ENCODE measurements at regions not wholly inside any gene's neighbourhood (a gene's known extent, or its start where the extent isn't known, plus 50 kb on each side); places are given as distances from the start of the nearest gene placed in this dataset.
"Not testable (repeated sequence)": the region's sequence is repeated elsewhere in the genome, so short reads cannot be mapped to it uniquely, and the experiment has no call there.

DNA sequence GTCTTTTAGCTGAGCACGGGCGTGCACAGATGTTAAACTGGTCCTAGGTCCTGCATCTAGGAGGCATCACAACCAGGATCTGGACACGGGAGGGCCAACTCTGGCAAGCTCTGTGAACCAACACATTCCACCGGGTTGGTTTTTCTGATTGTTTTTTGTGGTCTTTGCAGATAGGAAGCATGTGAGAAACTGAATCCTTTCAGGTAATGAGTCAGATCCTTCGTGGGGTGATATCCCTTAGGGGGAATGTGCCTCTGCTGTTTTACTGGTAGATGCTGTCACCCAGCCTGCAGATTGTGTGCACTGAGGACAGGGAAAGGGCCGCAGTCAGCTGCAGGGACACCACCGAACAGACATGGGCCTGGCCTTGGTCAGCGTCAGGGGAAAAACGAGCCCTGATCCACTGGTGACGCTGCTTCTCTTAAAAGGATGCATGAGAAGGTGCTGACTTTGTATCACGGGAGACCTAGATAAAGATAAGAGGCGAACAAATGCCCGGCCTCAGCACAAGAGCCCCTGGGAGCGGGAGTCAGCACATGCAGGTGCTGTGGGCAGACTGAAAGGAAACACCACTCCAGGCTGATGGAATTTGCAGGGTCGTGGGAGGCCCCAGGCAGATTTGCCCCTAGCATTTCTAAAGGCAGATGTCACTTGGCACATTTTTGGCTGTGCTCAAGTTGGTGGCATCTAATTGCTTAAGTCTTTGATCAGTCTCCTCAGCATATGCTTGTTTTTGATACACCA lies 51.1 kb downstream of the DOP1B start:
- no peak for DNase-seq (ENCODE audit: low read depth in 2 of 3, low spot score in 1 of 3)

- DNase-seq (ENCODE audit: low read depth in 2 of 3, low spot score in 1 of 3), result no peak
These were observed 51.8 kb downstream of the DOP1B start for GRCh38 chr21:36208326-36209013.

GRCh38 chr21:36209626-36210171 lies 53.1 kb downstream of the DOP1B start:
- DNase-seq (ENCODE audit: low read depth in 2 of 3, low spot score in 1 of 3), result peak in 2 of 3 donors; percentile 12 to 29

- DNase-seq (ENCODE audit: low read depth in 2 of 3, low spot score in 1 of 3), result no peak
These were observed 54.4 kb downstream of the DOP1B start for GRCh38 chr21:36210779-36211659.

GRCh38 chr21:36211660-36212512 lies 55.3 kb downstream of the DOP1B start:
- no peak for DNase-seq (ENCODE audit: low read depth in 2 of 3, low spot score in 1 of 3)

- DNase-seq (ENCODE audit: low read depth in 2 of 3, low spot score in 1 of 3), result no peak
These were observed 55.8 kb downstream of the DOP1B start for GRCh38 chr21:36212513-36212780.

GRCh38 chr21:36214561-36214960 lies 57.9 kb downstream of the DOP1B start:
- DNase-seq (ENCODE audit: low read depth in 2 of 3, low spot score in 1 of 3), result no peak

DNA sequence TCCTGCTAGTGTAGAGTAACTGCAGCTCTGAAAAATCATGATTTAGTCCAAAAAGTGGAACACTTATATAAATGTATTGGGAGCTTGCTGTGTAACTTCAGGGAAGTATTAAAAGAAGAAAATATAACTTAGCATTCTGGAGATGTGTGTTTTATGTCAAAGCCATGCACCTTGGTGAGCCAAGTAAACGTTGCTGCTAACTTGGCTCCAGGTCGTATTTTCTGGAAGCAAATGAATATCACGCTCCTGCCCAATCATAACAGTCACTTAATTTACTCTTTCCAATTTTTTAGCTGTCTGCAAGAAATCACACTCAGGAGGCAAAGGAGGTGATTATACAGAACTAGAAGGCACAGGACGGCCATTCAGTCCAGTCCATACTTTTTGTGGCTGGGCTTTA lies 61.1 kb downstream of the DOP1B start:
- DNase-seq (ENCODE audit: low read depth in 2 of 3, low spot score in 1 of 3), result no peak

- DNase-seq (ENCODE audit: low read depth in 2 of 3, low spot score in 1 of 3), result no peak
These were observed 62.1 kb downstream of the DOP1B start for GRCh38 chr21:36218691-36219090.

- DNase-seq (ENCODE audit: low read depth in 2 of 3, low spot score in 1 of 3), result no peak
These were observed 66.8 kb downstream of the DOP1B start for GRCh38 chr21:36223451-36223850.

DNA sequence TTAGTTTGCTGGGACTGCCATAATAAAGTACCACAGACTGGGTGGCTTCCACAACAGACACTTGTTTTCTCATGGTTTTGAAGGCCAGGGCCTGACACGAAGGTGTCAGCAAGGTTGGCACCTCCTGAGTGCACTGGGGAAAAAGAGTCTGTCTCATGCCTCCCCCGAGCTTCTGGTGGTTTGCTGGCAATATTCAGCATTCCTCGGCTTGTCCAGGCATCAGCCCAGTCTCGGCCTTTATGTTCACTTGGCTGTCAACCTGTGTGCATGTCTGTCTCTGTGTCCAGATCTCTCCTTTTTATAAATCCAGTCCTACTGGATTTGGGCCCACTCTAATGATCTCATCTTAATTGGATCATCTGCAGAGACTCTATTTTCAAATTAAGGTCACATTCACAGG lies 72.6 kb downstream of the DOP1B start:
- no peak for DNase-seq (ENCODE audit: low read depth in 2 of 3, low spot score in 1 of 3)

GRCh38 chr21:36231444-36231843 lies 74.8 kb downstream of the DOP1B start:
- DNase-seq (ENCODE audit: low read depth in 2 of 3, low spot score in 1 of 3), result not testable (repeated sequence)

GRCh38 chr21:36232641-36233040 lies 76.0 kb downstream of the DOP1B start:
- no peak for DNase-seq (ENCODE audit: low read depth in 2 of 3, low spot score in 1 of 3)

- no peak for DNase-seq (ENCODE audit: low read depth in 2 of 3, low spot score in 1 of 3)
These were observed 78.5 kb downstream of the DOP1B start for GRCh38 chr21:36235058-36235582.

GRCh38 chr21:36236052-36236730 lies 79.6 kb downstream of the DOP1B start:
- no peak for DNase-seq (ENCODE audit: low read depth in 2 of 3, low spot score in 1 of 3)

DNA sequence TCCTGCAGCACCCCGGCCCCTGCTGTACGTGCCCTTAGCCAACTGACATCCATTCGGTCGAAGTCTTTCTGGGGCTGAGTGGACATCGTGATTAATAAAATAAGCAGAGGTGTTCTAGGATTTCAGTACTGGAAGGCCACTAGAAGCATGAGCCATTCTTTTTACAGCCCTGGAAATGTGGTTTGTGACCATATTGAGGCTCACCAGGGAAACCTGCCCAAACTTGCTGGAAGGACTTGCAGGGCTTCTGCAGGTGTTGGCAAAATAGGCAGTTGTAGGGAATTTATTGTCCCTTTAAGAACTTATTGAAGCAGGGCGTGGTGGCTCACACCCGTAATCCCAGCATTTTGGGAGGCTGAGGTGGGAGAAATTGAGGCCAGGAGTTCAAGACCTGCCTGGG lies 80.8 kb downstream of the DOP1B start:
- DNase-seq (ENCODE audit: low read depth in 2 of 3, low spot score in 1 of 3), result no peak

- no peak for DNase-seq (ENCODE audit: low read depth in 2 of 3, low spot score in 1 of 3)
These were observed 80.4 kb upstream of the MORC3 start for GRCh38 chr21:36239585-36239984.

GRCh38 chr21:36241717-36242116 lies 78.3 kb upstream of the MORC3 start:
- DNase-seq (ENCODE audit: low read depth in 2 of 3, low spot score in 1 of 3), result no peak

GRCh38 chr21:36245115-36245514 lies 74.9 kb upstream of the MORC3 start:
- no peak for DNase-seq (ENCODE audit: low read depth in 2 of 3, low spot score in 1 of 3)

GRCh38 chr21:36245649-36246048 lies 74.3 kb upstream of the MORC3 start:
- DNase-seq (ENCODE audit: low read depth in 2 of 3, low spot score in 1 of 3), result no peak

Data from stimulated activated CD4-positive, alpha-beta T cell treated with anti-CD3 and anti-CD28 coated beads, Interleukin-12 subunit alpha, Interleukin-12 subunit beta, amount 100 ng/mL, for 48 hours (primary cell).